Suppressor macrophage (primary cell): ENCODE measurements at regions not wholly inside any gene's neighbourhood (a gene's known extent, or its start where the extent isn't known, plus 50 kb on each side); places are given as distances from the start of the nearest gene placed in this dataset.
"Not testable (repeated sequence)": the region's sequence is repeated elsewhere in the genome, so short reads cannot be mapped to it uniquely, and the experiment has no call there.

Experiments used
- DNase-seq, 4 experiments: peaks; one replicate each; pipeline ENCODE4 v3.0.0-alpha.2; 2020 to 2022

DNA sequence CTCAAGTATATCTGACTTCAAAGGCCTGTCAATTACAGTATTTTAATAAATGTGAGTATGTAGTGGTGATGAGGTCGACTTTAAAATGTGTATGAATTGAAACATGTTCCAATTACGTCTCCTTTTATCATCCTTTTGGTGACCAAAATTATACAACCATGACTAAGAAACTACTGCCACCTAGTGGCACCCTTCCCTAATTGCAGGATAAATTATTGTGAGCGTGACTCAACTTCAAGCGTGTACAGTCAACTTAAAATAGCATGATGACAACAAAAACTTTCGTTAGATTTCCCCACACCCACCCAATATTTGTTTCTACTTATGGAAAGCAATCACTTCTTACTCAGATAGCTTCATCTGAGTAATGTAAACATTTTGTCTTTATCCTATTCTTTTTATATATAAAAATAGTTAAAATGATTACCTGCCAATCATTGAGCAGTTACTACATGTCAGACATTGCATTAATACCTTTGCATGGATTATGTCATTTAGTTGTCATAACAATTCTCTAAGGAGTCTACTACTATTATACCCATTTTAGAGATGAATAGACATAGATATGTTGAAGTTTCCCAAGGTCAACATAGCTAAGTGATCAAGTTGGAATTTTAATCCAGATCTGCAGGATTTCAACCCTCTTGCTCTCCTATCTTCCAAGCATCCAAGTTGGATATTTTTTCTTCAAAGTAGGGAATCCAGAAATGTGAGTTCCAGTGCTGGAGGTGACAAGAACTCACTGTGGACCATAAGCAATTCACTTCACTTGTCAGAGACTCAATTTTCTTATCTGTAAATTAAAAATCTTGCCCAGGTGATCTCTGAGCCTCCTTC lies 106.0 kb downstream of the MEX3B start:
- DNase-seq = peak; percentile 51 to 67 (median 64)

DNA sequence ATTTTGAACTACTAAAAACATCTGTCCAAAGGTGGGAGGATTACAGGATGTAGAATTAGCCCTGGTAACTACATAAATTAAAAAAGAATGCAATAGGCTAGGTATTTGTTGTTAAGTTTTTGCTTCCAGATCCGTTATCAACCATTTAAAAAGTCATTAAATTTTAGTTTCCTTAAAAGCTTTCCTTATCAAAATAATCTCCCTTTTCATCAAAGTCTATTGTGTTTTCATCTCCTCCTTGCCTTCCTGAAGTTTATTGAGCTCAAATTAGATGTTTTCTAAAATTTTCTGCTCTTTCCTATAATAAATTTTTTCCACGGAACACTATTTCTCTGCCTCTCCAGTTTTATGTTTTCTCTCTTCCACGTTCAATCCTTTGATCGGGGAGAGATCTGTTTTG lies 108.6 kb downstream of the MEX3B start:
- DNase-seq = no peak

DNA sequence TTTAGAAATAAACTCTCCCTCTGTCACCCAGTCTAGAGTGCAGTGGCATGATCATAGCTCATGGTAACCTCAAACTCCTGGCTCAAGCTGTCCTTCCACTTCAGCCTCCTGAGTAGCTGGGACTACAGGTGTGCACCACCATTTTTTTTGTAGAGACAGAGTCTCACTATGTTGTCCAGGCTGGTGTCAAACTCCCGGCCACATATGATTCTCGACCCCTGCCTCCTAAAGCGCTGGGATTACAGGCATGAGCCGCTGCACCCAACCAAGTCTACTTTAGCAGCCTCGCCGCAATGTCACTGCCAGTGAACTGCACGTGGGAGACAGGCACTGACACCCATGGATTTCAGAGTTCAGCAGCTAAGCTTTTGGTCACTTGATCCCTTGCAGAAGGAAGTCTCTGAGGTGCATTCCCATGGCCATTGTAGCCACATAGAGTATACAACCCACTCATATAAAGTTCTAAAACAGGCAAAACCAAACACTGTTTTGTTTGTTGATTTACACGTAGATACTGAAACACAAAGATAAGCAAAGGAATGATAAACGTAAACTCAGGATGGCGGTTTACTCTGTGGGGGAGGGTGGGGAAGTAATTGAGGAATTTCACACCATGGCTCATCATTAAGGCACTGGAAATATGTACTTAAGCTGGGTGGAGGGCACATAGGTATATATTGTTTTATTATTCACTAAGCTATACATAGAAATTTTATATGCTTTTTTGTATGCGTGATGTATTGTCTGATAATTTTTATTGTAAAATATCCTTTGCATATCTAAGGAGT lies 115.0 kb downstream of the MEX3B start:
- DNase-seq = no peak

DNA sequence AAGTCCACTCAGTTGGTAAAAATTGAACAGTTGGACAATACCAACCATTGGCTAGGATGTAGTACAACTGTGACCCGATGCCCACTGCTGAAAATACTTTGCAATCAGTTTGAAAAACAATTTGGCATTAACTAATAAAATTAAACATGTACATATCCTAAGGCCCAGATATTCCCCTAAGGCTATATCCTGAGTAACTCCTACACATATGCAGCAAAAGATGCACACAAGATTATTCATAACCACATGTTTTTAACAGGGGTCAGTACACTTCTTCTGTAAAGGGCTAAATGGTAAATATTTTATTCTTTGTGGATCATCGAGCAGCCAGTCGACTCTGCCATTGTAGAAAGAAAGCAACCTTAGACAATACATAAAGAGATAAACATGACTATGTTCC lies 116.3 kb downstream of the MEX3B start:
- DNase-seq = no peak

GRCh38 chr15:81926981-81927380 lies 118.8 kb downstream of the MEX3B start:
- no peak for DNase-seq

GRCh38 chr15:81924729-81925128 lies 121.1 kb downstream of the MEX3B start:
- DNase-seq = no peak

- DNase-seq = no peak
Observed at GRCh38 chr15:81923561-81924350, 122.1 kb downstream of the MEX3B start.

DNA sequence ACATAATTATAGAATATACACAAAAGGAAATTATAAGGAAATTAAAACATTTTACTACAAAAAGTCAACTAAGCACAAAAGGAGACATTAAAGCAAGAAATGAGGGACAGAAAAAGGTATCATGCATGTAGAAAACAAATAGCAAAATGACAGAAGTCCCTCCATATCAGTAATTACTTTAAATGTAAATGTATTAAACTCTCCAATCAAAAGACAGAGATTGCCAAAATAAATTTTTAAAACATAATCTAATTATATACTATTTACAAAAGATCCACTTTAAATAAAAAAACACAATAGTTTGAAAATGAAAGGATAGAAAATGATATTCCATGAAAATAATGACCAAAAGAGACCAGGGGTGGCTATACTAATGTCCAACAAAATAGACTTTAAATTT lies 123.7 kb downstream of the MEX3B start:
- DNase-seq = no peak

DNA sequence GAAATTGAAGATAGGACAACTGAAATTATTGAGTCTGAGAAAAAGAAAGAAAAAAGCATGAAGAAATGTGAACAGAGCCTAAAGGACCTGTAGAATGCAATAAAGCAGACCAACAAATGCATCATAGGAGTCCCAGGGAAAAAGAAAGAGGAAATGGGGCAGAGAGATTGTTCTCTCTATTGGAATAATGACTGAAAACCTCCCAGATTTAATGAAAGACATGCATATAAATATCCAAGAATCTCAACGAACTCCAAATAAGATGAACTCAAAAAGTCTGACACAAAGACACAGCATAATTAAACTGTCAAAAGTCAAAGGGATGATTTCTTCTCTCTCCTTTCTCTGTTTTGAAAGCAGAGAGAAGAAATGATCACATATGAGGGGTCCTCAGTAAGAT lies 124.7 kb downstream of the MEX3B start:
- DNase-seq = no peak

DNA sequence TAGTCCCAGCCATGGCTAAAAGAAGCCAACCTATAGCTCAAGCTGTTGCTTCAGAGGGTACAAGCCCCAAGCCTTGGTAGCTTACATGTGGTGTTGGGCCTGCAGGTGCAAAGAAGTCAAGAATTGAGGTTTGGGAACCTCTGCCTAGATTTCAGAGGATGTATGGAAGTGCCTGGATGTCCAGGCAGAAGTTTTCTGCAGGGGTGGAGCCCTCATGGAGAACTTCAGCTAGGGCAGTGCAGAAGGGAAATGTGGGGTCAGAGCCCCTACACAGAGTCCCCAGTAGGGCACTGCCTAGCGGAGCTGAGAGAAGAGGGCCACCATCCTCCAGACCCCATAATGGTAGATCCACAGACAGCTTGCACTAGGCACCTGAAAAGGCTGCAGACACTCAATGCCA lies 127.1 kb downstream of the MEX3B start:
- not testable (repeated sequence) for DNase-seq

- no peak for DNase-seq
Observed at GRCh38 chr15:81916451-81916850, 129.4 kb downstream of the MEX3B start.

DNA sequence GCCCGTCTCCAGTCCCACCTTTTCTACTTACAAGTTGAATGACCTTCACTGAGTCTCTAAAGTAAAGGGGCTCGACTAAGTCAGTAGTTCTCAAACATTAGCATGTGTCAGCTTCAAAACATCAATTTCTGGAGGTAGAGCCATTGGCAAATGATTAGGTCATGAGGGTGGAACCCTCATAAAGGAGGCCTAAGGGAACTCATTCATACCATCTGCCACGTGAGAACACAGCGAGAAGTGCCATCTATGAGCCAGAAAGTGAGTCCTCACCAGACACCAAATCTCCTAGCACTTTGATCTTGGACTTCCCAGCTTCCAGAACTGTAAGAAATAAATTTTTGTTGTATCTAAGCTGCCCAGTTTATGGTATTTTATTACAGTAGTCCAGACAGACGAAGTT lies 129.8 kb downstream of the MEX3B start:
- no peak for DNase-seq

- no peak for DNase-seq
Observed at GRCh38 chr15:81914734-81915256, 131.0 kb downstream of the MEX3B start.

DNA sequence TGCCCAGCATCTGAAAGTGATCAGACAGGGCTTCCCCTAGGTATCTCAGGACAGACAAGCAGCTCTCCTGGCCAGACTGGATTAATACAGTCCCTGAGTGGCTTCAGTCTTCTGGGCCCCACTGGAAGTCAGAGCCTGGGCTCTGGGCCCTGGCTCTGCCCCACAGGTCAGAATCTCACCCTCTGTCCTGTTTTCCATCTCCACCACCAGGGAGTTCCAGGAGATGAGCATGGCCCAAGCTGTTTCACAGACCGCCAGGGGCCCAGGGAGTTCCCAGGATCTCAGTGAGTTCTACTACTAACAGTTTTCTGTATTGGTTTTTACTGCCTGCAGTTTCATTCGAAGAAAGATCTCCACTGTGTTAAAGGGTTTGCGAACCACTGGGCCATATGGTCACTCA lies 131.5 kb downstream of the MEX3B start:
- no peak for DNase-seq

DNA sequence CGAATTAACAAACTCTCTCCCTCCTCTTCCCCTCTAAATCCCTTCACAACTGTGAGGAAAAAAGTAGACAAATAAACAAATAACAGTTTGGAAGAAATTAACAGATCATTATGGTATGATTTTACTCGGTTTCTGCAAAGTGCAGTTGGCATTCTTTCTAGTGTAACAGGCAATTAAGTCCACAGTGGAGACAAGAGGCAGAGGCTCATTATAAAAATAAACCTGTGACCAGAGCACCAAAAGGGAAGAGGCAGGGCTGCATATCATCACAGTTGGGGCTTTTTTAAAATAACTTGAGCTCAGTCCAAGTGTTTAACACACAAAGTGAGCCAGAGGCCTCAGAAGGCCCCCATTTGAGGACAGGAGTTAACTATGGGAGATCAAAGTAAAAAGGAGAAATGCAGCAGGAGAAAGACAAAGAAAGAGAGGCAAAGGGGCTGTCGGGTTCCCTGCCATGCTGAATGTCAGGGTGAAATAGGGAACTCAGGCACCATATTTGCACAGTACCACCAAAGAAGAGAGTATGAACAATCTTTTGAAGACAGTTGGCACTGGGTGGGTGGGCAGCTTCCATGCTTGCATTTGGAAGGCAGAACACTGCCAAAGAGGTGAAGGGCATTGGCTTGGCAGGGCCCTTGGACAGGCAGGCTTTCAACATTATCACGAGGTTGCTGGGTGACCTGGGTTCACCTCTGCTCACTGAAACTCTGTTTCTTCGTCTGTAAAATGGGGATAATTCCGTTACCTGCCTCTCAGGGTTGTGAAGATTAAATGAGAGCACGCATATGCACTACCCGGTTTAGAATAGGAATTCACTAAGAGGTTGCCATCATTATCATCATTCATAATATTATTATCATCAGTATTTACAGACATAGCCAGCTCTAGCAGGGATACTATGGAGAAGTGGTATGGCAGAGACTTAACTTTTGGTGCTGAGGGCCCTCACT lies 134.5 kb downstream of the MEX3B start:
- no peak for DNase-seq

DNA sequence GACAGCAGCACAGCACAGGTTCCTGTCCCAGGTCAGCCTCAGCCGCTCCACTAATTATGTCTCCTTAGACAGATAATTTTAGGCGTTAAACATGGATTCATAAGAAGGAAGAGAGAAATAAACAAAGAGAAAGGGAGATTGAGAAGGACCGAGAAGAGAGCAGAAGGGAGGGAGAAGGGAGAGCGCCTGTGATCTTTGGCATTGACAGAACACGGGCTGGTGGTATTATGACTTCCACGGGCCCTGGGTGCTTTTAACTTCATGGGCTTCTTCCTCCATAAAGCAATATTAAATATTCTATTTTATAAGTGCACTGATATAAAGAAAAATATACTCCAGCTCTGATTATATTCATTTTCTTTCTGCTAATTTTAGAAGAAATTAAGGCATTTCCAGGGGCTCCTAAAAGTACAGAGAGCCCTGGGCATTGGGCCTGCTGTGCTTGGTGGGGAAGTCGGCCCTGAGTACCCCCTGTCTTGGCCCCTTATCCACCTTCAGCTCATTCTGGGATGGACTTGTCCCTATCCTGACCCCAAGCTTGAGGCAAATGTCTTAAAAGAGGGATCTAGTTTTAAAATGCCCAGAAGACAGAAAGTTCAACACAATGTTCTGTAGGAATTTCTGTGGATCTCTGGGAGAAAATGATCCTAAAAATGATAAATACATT lies 135.3 kb downstream of the MEX3B start:
- no peak for DNase-seq

DNA sequence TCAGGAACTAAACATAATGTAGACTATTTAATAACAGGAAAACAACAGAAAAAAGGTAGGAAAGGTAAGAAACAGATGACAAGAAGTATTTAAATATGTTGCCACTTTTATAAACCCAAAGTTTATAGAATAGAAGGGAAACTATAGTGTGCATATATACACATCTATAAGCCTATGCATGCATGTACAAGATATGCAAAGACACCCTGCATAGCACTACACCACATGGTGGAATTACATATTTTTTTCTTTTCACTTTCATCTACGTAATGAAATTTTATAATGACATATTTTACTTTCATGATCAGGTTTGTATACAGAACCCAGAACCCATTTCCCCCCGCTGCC lies 136.8 kb downstream of the MEX3B start:
- no peak for DNase-seq

- DNase-seq = no peak
Observed at GRCh38 chr15:81908111-81908510, 137.7 kb downstream of the MEX3B start.

- DNase-seq = no peak
Observed at GRCh38 chr15:81907521-81907920, 138.3 kb downstream of the MEX3B start.

DNA sequence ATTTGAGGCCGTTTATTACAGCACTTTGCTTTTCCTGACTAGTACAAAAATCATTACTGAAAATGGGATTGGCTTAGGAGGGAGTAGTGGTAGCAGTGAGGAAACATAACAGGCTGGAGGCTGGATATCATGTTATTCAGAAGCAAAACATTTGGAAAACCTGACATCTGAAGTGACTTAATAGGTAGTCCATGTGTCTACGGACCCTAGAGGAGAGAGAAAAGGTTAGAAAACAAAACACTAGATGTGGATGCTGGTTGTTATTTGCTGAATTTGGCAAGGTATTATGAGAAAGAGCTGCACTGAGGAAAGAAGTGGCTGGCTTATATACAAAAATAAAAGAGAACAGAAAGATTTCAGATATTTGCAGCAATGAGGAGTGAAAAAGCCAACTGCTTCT lies 139.9 kb downstream of the MEX3B start:
- no peak for DNase-seq

- no peak for DNase-seq
Observed at GRCh38 chr15:81901319-81901718, 144.5 kb downstream of the MEX3B start.
